Lower leg skin (tissue), 3 donors: ENCODE measurements at regions not wholly inside any gene's neighbourhood (a gene's known extent, or its start where the extent isn't known, plus 50 kb on each side); places are given as distances from the start of the nearest gene placed in this dataset.

Experiments
- CTCF ChIP-seq, 3 donors: fragments of 450-650 bp; IDR thresholded peaks; one replicate each; pipeline ENCODE4 v1.5.1; 2016; ENCODE audit warnings: antibody characterized with exemption in 3 of 3, mild to moderate bottlenecking in 3 of 3, moderate library complexity in 2 of 3
- POLR2A ChIP-seq, 2 donors: fragments of 450-650 bp; IDR thresholded peaks; one replicate each; pipeline ENCODE4 v1.6.1; 2016 to 2017; ENCODE audit warnings: antibody characterized with exemption in 2 of 2, mild to moderate bottlenecking in 1 of 2, moderate library complexity in 1 of 2

- TF ChIP-seq CTCF (IDR thresholded peaks at IDR 0.05) (no peak), POLR2A (IDR thresholded peaks at IDR 0.05) (no peak)
These were observed 239.0 kb upstream of the RNF32 start for GRCh38 chr7:156401617-156402016.
